ENCODE measurements at regions not wholly inside any gene's neighbourhood (a gene's known extent, or its start where the extent isn't known, plus 50 kb on each side); places are given as distances from the start of the nearest gene placed in this dataset.

GRCh38 chr5:174311531-174312269 is 266.2 kb downstream of the NSG2 start:
- peak; percentile 46 for DNase-seq (ENCODE audit: low read depth)

GRCh38 chr5:174312270-174312617 is 266.7 kb downstream of the NSG2 start:
- no peak for DNase-seq (ENCODE audit: low read depth)

GRCh38 chr5:174312641-174313040 is 267.1 kb downstream of the NSG2 start:
- DNase-seq (ENCODE audit: low read depth), result no peak

- DNase-seq (ENCODE audit: low read depth), result no peak
Observed at GRCh38 chr5:174313615-174314014, 268.1 kb downstream of the NSG2 start.

GRCh38 chr5:174314261-174314660 is 268.8 kb downstream of the NSG2 start:
- DNase-seq (ENCODE audit: low read depth), result no peak

GRCh38 chr5:174315471-174315870 is 270.0 kb downstream of the NSG2 start:
- DNase-seq (ENCODE audit: low read depth), result no peak

- DNase-seq (ENCODE audit: low read depth), result no peak
Observed at GRCh38 chr5:174315871-174316270, 270.4 kb downstream of the NSG2 start.

- no peak for DNase-seq (ENCODE audit: low read depth)
Observed at GRCh38 chr5:174316326-174316725, 270.8 kb downstream of the NSG2 start.

GRCh38 chr5:174317256-174317894 is 271.9 kb downstream of the NSG2 start:
- DNase-seq (ENCODE audit: low read depth), result peak; percentile 58

- DNase-seq (ENCODE audit: low read depth), result no peak
Observed at GRCh38 chr5:174318578-174318977, 273.1 kb downstream of the NSG2 start.

GRCh38 chr5:174319551-174319950 is 274.0 kb downstream of the NSG2 start:
- no peak for DNase-seq (ENCODE audit: low read depth)

- DNase-seq (ENCODE audit: low read depth), result no peak
Observed at GRCh38 chr5:174320051-174320450, 274.5 kb downstream of the NSG2 start.

GRCh38 chr5:174323878-174324281 is 278.4 kb downstream of the NSG2 start:
- DNase-seq (ENCODE audit: low read depth), result peak; percentile 60

GRCh38 chr5:174324680-174325079 is 279.2 kb downstream of the NSG2 start:
- DNase-seq (ENCODE audit: low read depth), result peak; percentile 14

GRCh38 chr5:174325431-174325830 is 279.9 kb downstream of the NSG2 start:
- DNase-seq (ENCODE audit: low read depth), result no peak

GRCh38 chr5:174325961-174326360 is 280.5 kb downstream of the NSG2 start:
- no peak for DNase-seq (ENCODE audit: low read depth)

GRCh38 chr5:174326372-174326771 is 280.9 kb downstream of the NSG2 start:
- no peak for DNase-seq (ENCODE audit: low read depth)

GRCh38 chr5:174327317-174327864 is 281.9 kb downstream of the NSG2 start:
- DNase-seq (ENCODE audit: low read depth), result peak; percentile 61

GRCh38 chr5:174327896-174328295 is 282.4 kb downstream of the NSG2 start:
- no peak for DNase-seq (ENCODE audit: low read depth)

- no peak for DNase-seq (ENCODE audit: low read depth)
Observed at GRCh38 chr5:174328631-174329299, 283.3 kb downstream of the NSG2 start.

GRCh38 chr5:174329738-174330137 is 284.2 kb downstream of the NSG2 start:
- no peak for DNase-seq (ENCODE audit: low read depth)

- no peak for DNase-seq (ENCODE audit: low read depth)
Observed at GRCh38 chr5:174335682-174336364, 290.3 kb downstream of the NSG2 start.
